Stimulated activated CD4-positive, alpha-beta T cell treated with anti-CD3 and anti-CD28 coated beads, Interleukin-1b, Interleukin-23, amount 100 ng/mL, for 24 hours (primary cell): ENCODE measurements at regions not wholly inside any gene's neighbourhood (a gene's known extent, or its start where the extent isn't known, plus 50 kb on each side); places are given as distances from the start of the nearest gene placed in this dataset.

Experiments
- DNase-seq, 4 experiments: peaks; one replicate each; pipeline ENCODE4 v3.0.0-alpha.2; 2020; ENCODE audit warnings: low read depth in 4 of 4, low spot score in 1 of 4

DNA sequence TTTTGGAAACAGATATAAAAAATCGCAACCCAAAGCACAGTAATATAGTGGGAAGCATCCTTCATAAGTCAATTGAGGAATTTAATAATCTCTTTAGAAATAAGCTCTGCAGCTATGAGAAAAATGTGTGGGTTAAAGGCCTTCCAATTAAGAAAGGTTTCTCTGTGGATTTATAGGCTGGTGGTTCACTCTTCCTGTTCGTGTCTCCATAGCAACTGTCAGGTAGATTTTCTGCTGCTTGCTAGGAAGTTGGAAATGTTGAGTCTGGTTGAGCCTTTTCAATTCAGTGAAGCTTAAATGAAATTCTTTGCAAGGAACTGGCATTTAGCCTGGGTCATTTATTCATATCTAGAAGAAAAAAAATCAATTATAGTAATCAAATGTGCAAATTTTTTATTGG lies 652.8 kb upstream of the CELF2 start:
- no peak for DNase-seq

DNA sequence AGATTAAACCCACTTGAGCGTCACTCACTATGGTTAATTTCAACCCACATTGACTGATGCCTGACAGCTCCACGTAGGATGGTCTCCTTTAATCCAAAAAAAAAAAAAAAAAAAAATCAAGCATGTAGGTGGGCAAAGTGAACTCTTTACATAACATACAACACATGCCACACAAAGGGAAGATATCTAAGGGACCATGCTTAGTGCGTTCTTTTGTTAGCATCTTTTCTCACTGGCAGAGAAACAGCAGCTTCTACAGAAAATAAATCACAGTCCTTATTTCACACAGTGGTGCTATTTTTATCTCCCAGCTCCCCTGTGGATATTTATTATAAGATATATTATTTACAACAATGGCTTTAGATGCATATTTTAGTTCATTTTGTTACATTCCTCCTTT lies 652.0 kb upstream of the CELF2 start:
- DNase-seq: no peak

DNA sequence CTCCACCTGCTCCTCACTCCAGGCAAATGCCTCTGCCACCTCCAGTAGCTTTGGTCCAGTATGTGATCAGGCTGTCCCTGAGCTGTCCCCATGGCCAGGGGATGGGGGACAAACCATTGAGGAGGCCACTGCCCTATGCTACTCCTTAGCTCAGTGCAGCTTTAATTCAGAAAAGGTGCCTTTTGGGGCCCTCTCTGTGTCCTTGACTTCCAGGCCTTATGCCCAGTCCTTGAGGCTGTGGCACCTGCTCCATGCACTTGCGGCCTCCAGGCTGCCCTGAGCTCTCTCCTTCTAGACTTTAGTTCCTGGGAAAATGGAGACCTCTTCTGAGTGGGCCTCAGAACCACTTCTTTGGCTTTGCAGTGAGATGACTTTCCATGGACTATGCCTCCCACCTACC lies 650.8 kb upstream of the CELF2 start:
- no peak for DNase-seq

DNA sequence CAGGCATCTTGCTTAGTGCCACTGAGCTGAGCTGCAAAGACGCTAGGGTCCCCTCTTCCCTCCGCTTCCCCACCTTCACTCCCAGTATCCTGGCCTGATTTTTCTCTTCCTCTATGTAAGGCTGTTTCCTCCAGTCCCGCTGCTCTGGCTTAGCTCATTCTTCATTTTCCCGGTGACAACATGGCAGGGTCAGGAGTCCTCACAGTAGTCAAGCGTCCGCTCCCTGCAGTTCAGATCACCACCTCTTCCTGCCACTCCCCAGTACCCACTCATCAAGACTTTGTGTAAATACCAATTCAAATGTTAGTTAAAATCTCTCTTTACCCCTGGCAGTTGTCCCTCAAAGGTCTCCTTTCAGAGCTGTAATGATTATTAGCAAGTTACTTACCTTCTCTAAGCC lies 650.4 kb upstream of the CELF2 start:
- no peak for DNase-seq

DNA sequence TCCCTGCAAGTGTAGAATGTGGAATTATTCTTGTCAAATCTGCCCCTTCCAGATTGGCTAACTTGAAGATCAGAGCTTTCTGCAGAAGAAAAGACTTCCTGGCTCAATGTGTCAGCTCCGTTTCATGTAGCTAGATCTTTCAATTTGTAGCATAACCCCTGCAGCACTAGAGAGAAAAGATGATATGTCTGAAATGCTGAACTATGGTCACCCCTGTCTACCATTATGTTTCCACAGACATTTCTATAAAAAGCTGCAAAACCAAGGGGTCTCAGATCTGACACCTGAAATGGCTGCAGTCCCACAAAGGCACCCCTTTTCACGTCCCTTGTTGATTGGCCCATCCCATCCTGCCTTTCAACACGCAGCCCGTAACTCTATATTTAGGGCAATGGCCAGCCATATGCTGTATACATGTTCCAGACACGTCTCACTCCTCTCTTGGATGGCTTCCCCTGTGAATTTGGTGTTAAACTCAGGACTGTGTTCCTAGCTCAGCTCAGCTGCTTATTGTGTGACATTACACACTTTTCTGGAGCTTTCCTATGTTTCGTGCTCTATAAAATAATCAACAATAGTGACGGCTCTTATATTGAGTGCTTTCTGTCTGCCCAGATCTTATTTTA lies 648.6 kb upstream of the CELF2 start:
- DNase-seq: no peak

DNA sequence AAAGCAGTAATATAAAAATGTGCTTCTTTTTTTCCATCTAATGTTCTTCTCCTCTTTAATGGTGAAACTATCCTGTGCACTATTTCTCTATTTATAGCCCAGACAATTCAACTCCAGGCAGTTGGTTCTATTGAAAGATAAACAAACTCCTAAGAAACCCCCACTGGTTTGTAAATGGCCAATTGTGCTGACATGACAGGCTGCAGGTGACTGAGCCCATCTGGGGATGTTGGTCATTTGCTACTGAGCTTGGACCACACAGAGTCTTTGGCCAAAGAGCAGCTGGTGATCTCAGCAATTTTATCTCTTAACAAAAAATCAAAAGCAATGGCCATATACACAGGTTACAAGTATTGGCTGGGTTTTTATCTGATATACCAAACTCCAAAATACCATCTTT lies 631.8 kb upstream of the CELF2 start:
- DNase-seq: no peak

DNA sequence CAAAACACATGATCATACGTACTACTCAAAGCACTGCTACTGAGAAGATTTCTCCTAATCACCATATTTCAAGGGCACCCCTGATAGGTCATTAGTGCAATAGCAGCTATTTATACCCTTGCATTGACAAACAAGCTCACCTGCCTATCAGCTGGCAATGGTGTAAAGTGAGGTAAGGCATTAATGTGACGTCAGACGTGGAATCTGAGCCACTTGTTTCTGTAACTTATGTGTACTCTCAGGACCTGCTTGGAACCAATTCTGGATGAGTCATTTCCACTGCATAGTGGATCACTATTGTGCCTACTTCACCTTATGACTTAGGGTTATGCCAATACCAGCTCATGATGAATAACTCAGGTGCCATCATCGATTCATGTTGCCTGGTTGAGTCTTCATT lies 628.5 kb upstream of the CELF2 start:
- DNase-seq: no peak

DNA sequence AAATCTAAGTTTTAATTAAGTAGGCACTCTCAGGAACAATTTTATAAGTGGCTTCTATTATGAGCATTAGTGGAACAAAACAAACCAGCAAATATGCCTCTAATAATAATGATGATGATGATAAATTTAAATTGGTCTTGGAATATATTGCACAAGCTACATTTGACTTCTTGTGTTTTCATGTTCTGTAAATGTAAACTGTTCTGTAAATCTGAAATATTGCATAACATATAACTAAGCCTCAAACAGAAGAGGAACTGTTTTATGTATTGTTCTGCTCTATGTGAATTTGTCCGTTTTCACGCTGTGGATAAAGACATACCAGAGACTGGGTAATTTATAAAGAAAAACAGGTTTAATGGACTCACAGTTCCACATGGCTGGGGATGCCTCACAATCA lies 625.2 kb upstream of the CELF2 start:
- no peak for DNase-seq

DNA sequence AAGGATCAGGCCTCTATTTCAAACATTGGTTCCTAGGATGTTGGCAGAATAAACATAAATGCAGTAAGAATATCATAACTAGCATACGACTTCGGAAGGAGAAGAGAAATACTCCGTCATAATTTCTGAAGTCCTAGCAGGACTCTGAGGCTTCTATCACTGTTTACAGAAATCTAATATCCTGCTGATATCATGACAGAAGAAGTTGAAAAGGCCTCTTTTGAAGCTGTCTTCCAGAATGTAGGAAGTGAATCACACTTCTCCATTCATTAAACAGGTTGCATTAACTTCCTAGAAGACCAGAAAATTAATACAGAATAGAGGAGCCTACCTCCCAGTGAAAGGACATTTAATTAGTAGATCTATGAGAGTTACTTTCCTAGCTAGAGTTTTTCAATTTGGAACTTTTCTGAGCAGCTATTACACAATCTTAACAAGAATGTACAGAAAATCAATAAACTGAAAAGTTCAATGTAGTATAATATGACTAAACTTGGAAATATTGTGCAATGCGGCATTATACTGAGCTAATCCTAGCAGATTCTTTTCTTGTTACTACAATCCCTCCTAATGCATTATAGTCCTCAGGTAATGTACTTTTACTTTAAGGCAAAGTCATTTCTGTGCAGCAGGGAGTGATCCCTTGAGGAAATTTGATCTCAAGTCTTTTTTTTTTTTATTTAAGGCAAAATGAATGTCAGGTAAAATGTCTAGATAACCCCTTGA lies 622.6 kb upstream of the CELF2 start:
- DNase-seq: no peak

DNA sequence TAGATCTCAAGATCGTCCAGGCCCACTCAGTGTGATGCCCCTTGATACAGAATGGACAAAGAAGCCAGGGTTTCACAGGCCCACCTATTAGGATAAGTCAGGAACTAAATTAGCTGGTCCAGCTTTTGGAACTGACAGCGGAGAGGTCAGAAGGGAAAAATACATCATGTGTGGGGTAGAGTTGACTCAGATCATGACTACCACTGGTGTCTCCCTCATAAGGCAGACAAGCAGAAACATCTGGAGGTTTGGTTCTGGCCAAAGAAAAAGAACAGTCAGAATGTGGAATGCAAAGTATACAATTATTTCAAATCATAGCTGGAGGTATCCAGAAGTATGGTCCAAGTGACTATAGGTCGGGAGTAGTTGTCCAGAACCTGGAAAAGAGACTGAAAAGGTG lies 621.1 kb upstream of the CELF2 start:
- DNase-seq: no peak

DNA sequence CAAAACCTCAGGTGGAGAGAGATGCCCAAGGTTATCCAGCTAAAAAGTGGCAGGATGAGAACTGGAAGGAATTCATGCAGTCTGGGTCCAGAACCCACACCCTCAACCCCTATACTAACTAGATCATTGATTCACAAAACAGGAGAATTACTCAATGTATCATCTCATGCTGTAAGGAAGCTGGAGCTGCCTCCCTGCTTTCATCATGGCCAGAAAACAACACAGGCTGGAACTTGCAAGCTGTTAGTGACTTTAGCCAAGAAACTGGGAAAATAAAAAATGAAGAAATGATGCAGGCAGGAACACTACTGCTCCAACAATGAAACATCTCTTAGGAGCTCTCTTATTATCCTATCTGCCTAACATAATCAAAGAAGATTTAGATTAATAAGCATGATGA lies 619.8 kb upstream of the CELF2 start:
- DNase-seq: no peak

DNA sequence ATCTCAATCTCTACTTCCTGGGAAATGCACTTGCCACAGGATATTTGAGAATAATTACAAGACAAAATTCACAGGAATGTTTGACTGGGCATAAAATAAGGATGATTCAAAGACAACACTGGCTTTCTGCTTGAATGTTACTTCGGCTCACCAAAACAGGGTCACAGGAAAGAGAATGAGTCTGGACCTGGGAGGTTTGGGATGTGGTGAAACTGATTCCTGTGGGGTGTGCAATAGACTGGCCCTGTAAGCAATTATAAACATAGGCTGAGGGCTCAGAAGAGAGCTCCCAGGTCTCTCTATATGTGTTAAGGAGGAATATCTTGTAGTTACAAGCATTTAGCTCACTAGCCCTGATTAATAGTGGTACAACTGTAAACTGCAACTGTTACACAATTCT lies 613.9 kb upstream of the CELF2 start:
- DNase-seq: no peak

DNA sequence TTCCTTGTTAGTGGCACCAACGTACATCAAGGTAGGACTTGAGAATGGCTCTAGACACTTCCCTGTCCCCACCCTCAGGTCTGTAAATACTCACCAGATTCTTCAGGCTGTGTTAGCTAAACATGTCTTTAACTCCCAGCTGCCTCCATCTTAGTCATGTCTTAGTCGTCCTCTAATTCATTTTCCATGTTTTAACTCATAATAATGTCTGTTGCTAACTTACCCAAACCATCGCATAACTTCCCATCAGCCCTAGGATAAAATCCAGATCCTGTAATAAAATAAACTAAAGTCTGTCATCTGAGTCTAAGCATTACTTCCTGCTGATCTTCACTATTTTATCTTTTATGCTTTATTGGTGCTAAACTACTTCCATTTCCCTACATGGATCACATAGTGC lies 600.0 kb upstream of the CELF2 start:
- DNase-seq: no peak

DNA sequence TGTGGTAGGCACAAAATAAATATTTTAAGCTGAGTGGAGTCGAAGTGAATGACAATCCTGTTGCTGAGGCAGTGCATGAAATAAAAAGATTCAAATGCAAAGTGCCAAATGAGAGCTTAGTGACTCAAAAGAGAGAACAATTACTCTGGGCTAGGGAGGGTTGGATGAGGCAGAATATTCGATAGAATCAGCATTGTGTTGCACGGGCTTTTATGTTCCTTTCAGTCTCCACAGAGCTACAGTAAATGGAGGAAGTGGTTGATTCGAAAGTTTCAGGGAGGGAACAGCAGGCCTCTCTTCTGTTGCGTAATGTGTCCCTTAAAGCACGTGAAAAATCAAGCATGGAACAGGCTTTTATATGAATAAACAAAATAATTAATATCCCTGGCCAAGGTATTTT lies 599.3 kb upstream of the CELF2 start:
- DNase-seq: no peak

DNA sequence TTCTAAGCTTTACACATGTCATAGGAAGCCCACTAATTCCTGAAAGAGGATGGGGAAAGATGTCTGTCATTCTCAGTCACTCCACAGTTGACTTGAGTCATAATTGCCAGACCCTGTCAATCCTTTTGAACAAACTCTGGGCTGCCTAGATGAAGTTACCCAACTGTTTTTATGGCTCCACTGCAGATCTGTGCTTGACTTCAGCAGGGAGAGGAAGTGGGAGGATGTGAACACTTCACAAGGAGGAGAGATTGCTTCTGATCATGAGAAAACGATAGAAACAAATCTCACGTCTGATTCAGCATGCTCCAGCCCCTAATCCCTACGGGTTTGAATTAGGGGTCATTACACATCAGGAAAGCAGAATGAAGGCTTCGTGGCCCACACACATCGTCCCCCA lies 596.6 kb upstream of the CELF2 start:
- DNase-seq: no peak

DNA sequence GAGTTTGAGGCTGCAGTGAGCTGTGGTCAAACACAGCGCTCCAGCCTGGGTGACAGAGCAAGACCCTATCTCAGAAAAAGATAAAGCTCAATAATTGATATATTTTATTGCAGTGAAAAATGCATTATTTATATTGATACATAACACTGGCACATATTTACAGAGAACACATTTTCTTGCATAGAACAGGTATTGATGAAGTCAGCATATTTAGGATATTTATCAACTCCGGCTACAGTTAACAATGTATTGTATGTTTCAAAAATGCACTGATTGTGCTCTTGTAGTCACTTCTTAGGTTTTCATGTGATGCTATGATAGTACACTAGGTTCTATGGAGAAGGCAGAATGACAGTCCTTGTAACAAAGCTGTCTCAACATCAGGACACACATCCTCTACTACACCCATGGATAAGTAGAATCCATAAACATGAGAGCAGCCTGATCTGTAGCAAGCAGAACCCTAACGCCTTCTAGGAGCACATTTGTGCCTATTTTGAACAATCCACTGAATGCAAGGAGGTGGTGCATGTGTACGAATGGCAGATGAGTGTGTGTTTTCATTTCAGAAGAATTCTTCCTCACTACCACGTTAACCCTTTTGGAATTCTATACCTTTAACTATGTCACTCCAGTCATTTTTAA lies 586.1 kb upstream of the CELF2 start:
- DNase-seq: no peak

DNA sequence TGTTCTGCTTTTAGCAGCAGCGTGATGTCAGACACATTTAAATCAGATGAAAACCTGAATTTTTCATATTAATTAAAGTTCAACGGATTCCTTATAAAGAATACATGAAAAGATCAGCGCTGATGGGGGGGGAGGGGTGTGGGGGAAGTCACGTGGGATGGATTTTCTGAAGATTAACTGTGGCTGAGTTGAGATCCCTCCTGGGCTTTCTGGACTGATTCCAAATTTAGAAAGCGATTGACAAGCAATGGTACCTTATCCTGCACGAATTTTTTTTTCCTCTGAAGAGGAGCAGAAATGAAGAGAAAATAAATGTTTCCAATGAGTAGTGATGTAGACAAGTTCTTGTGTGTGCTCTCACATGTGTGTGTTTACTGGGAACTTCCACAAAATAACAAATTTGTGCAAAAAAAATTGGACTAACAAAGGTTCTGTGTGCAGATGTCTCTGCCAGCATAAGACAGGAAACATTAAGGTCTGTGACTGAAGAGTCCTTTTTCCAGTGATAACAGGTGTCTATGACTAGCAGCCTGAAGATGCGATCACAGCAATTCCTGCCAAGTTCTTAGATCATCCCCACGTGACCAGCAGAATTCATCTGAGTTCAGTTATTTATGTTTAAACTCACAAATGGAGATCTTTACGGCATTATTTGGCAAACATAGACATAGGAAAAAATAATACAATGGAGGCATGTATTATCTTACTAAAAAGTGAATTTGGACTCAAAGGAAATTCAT lies 585.2 kb upstream of the CELF2 start:
- DNase-seq: no peak

DNA sequence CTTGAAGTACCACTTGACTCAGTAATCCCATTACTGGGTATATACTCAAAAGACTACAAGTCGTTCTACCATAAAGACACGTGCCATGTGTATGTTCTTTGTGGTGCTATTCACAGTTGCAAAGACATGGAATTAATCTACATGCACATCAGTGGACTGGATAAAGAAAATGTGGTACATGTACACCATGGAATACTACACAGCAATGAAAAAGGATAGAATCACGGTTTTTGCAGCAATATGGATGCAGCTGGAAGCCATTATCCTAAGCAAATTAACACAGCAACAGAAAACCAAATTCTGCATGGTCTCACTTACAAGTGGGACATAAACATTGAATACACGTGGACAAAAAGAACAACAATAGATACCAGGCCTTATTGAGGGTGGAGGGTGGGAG lies 583.4 kb upstream of the CELF2 start:
- DNase-seq: no peak

DNA sequence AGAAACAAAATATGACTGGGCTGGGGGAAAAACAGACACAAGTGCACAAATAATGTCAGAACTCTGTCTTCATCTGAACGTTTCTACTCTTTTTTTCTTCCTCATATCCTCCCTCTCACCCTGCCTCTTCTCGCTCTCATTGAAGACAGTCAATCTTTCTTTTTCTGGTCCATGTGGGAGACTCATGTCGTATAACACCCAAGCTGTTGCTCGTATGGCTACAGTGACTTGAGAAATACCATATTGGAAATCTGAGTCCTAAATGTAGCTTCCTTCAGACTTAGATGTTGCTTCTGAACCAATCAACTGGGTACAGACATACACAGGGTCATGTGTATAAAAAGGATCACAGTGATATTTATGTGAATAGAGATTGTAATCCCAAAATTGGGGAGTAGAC lies 579.8 kb upstream of the CELF2 start:
- no peak for DNase-seq

DNA sequence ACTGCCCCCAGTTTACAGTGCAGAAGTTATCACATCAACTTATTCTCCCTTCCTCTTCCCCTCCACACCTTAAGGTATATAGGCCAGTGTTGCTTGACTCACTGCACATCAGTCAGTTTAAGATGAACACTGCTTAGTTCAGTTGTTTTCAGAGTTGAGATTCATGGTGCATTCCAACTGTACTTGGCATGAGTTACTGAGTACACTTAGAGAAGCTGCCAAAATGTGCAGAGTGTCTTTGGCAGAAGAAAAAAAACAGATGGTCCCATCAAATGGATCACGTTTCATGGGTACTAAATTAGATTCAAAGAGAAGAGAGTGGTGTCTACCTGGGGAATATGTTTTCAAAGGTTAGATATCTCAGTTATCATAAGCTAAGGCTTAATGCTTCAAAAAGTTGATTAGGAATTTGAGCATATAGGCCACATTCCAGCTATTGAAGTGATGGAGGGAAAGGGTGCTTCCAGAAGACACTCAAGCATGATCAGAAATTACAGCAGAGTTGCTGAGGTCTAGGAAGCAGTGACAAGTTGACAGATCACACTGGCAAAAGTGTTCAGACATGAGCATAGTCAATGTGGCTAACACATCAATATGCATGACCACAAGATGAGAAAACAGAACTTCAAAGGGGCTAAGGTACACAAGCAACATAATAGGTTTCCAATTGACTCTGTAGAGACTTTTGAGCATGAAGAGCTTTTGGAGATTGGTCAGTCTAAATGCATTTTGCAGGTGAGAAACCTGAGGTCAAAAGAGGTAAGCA lies 579.2 kb upstream of the CELF2 start:
- no peak for DNase-seq

DNA sequence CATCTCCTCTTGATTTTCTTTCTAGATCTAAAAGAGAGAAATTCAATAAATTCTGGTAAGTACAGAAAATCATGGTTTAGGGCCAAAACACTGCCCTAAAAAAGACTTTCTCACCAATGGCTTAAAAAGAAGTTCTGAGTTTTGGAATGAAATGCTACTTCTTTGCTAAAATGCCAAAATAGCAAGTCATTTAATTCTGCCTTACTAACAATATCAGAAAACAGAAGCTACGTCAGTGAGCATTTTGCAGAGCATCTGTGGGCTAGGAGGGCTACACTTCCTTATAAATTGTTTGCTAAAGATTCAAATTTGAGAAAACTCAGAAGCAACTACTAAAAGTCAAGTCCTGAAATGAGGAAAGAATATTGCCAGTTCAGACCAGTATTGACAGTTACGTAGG lies 560.8 kb upstream of the CELF2 start:
- no peak for DNase-seq
